HL-60 (cell line): ENCODE measurements at regions not wholly inside any gene's neighbourhood (a gene's known extent, or its start where the extent isn't known, plus 50 kb on each side); places are given as distances from the start of the nearest gene placed in this dataset.

ENCODE experiments used
- GABPA ChIP-seq: IDR thresholded peaks from 2 replicates; pipeline ENCODE4 v1.6.1; 2012; ENCODE audit warnings: low read depth
- POLR2AphosphoS5 ChIP-seq: IDR thresholded peaks from 2 replicates; pipeline ENCODE4 v1.6.1; 2012; ENCODE audit warnings: low read depth
- TF ChIP-seq, protein P1 (sequence below): IDR thresholded peaks from one replicate; pipeline ENCODE4 v1.5.1; 2011; ENCODE audit warnings: low read length, control low read depth, inconsistent platforms; ENCODE audit not compliant: insufficient read depth
- TF ChIP-seq, protein P2 (sequence below): IDR thresholded peaks from 2 replicates; pipeline ENCODE4 v1.6.1; 2012; ENCODE audit warnings: low read depth; ENCODE audit not compliant: insufficient replicate concordance

DNA sequence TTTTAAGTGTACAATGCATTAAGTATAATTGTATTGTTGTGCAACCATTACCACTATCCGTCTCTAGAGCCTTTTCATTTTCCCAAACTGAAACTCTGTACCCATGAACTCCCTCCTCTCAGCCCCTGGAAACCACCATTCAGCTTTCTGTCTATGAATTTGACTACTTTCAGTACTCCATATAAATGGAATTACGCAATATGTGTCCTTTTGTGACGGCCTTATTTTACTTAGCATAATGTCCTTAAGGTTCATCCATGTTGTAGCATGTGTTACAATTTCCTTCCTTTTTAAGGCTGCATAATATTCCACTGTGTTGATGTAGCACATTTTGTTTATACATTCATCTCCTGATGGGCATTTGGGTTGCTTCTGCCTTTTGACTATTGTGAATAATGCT lies 143.6 kb upstream of the KCNG1 start:
- no peak for TF ChIP-seq POLR2AphosphoS5
- TF ChIP-seq, protein P1, sequence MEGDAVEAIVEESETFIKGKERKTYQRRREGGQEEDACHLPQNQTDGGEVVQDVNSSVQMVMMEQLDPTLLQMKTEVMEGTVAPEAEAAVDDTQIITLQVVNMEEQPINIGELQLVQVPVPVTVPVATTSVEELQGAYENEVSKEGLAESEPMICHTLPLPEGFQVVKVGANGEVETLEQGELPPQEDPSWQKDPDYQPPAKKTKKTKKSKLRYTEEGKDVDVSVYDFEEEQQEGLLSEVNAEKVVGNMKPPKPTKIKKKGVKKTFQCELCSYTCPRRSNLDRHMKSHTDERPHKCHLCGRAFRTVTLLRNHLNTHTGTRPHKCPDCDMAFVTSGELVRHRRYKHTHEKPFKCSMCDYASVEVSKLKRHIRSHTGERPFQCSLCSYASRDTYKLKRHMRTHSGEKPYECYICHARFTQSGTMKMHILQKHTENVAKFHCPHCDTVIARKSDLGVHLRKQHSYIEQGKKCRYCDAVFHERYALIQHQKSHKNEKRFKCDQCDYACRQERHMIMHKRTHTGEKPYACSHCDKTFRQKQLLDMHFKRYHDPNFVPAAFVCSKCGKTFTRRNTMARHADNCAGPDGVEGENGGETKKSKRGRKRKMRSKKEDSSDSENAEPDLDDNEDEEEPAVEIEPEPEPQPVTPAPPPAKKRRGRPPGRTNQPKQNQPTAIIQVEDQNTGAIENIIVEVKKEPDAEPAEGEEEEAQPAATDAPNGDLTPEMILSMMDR, result no peak
- TF ChIP-seq GABPA, result no peak
- TF ChIP-seq, protein P2, sequence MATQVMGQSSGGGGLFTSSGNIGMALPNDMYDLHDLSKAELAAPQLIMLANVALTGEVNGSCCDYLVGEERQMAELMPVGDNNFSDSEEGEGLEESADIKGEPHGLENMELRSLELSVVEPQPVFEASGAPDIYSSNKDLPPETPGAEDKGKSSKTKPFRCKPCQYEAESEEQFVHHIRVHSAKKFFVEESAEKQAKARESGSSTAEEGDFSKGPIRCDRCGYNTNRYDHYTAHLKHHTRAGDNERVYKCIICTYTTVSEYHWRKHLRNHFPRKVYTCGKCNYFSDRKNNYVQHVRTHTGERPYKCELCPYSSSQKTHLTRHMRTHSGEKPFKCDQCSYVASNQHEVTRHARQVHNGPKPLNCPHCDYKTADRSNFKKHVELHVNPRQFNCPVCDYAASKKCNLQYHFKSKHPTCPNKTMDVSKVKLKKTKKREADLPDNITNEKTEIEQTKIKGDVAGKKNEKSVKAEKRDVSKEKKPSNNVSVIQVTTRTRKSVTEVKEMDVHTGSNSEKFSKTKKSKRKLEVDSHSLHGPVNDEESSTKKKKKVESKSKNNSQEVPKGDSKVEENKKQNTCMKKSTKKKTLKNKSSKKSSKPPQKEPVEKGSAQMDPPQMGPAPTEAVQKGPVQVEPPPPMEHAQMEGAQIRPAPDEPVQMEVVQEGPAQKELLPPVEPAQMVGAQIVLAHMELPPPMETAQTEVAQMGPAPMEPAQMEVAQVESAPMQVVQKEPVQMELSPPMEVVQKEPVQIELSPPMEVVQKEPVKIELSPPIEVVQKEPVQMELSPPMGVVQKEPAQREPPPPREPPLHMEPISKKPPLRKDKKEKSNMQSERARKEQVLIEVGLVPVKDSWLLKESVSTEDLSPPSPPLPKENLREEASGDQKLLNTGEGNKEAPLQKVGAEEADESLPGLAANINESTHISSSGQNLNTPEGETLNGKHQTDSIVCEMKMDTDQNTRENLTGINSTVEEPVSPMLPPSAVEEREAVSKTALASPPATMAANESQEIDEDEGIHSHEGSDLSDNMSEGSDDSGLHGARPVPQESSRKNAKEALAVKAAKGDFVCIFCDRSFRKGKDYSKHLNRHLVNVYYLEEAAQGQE, result no peak
